Astrocyte of the cerebellum (primary cell): ENCODE measurements at regions not wholly inside any gene's neighbourhood (a gene's known extent, or its start where the extent isn't known, plus 50 kb on each side); places are given as distances from the start of the nearest gene placed in this dataset.

ENCODE experiments used
- DNase-seq: peaks from one replicate; pipeline ENCODE4 v3.0.0-alpha.2; 2011; ENCODE audit warnings: low read depth
- H3K4me3 ChIP-seq: 2 replicates; pipeline ENCODE4 v1.5.1; 2011; ENCODE audit warnings: mild to moderate bottlenecking, low read depth, low read length, moderate library complexity
- CTCF ChIP-seq: IDR thresholded peaks from 2 replicates; pipeline ENCODE4 v1.5.1; 2012; ENCODE audit warnings: low read length, low read depth, moderate library complexity, mild to moderate bottlenecking; ENCODE audit errors: missing control alignments
- in situ Hi-C: cut with HindIII; loops from 2 replicates; pipeline ENCODE4 v1.10.0; 2017; ENCODE audit warnings: low sequenced_read_pairs

- in situ Hi-C loops, result loop anchor here (10.0 kb wide), 1 partner anchor 55 kb away; no protein-coding TSS in a partner anchor
- TF ChIP-seq CTCF, result no peak
- H3K4me3 ChIP-seq, result no peak overlapping the region
Observed at GRCh38 chr4:64829749-64830148, 420.5 kb upstream of the TECRL start.

GRCh38 chr4:64824591-64824990 is 415.3 kb upstream of the TECRL start:
- no peak for TF ChIP-seq CTCF
- no peak overlapping the region for H3K4me3 ChIP-seq
- in situ Hi-C loops, result loop anchor here (10.0 kb wide), 1 partner anchor 60 kb away; no protein-coding TSS in a partner anchor
- DNase-seq, result no peak

More at GRCh38 chr4:64829749-64830148, 420.5 kb upstream of the TECRL start:
- no peak for DNase-seq

GRCh38 chr4:64822405-64822804 is 413.2 kb upstream of the TECRL start:
- in situ Hi-C loops, result loop anchor here (10.0 kb wide), 1 partner anchor 62 kb away; no protein-coding TSS in a partner anchor
- no peak for TF ChIP-seq CTCF
- H3K4me3 ChIP-seq, result no peak overlapping the region
- DNase-seq, result no peak

GRCh38 chr4:64821219-64821976 is 412.1 kb upstream of the TECRL start:
- DNase-seq, result no peak
- TF ChIP-seq CTCF, result no peak
- in situ Hi-C loops, result loop anchor here (10.0 kb wide), 1 partner anchor 63 kb away; no protein-coding TSS in a partner anchor
- no peak overlapping the region for H3K4me3 ChIP-seq

GRCh38 chr4:64814616-64815015 is 405.4 kb upstream of the TECRL start:
- no peak for DNase-seq
- TF ChIP-seq CTCF, result no peak
- no peak overlapping the region for H3K4me3 ChIP-seq
- in situ Hi-C loops, result no loop called here

- DNase-seq, result peak; percentile 19
- no peak overlapping the region for H3K4me3 ChIP-seq
- no peak for TF ChIP-seq CTCF
- in situ Hi-C loops, result no loop called here
Observed at GRCh38 chr4:64807821-64808220, 398.6 kb upstream of the TECRL start.
